ENCODE measurements at regions not wholly inside any gene's neighbourhood (a gene's known extent, or its start where the extent isn't known, plus 50 kb on each side); places are given as distances from the start of the nearest gene placed in this dataset.

- no peak overlapping the region for H3K4me3 ChIP-seq
- no peaks in the 10 kb centered on the region for H3K9me3 ChIP-seq
- 89 to 99% methylated on average over 1 of the region's 1 CpG for WGBS, 2 donors
- DNase-seq, result no peak
- H3K4me1 ChIP-seq, result no peaks in the 10 kb centered on the region
- no peaks in the 10 kb centered on the region for H3K27me3 ChIP-seq
- H3K27ac ChIP-seq, result no peak overlapping the region
- no peaks in the 10 kb centered on the region for H3K36me3 ChIP-seq
- TF ChIP-seq CTCF (IDR thresholded peaks at IDR 0.05) (no peak), EP300 (IDR thresholded peaks at IDR 0.05) (no peak), POLR2AphosphoS5 (IDR thresholded peaks at IDR 0.05) (no peak), POLR2A (IDR thresholded peaks at IDR 0.05) (no peak)
- intact Hi-C loops (cut with DNase I), result no loop called here
These were observed 424.2 kb downstream of the PLA2G4A start for GRCh38 chr1:187252923-187253322.

GRCh38 chr1:187257476-187257875 lies 428.7 kb downstream of the PLA2G4A start:
- H3K36me3 ChIP-seq, result no peaks in the 10 kb centered on the region
- H3K4me3 ChIP-seq, result no peak overlapping the region
- TF ChIP-seq EP300 (IDR thresholded peaks at IDR 0.05), result no peak
- TF ChIP-seq POLR2A (IDR thresholded peaks at IDR 0.05), result no peak
- TF ChIP-seq POLR2AphosphoS5 (IDR thresholded peaks at IDR 0.05), result no peak
- no peak for TF ChIP-seq CTCF (IDR thresholded peaks at IDR 0.05)
- 76 to 89% methylated on average over 3 of the region's 3 CpGs for WGBS, 2 donors
- DNase-seq, result no peak
- no peaks in the 10 kb centered on the region for H3K9me3 ChIP-seq
- intact Hi-C loops (cut with DNase I), result no loop called here
- H3K27me3 ChIP-seq, result no peaks in the 10 kb centered on the region
- H3K27ac ChIP-seq, result no peak overlapping the region
- peaks cover 0 to 9% (median 2%) of the 10 kb centered on the region in 4 donors for H3K4me1 ChIP-seq

- H3K27me3 ChIP-seq, result no peaks in the 10 kb centered on the region
- H3K9me3 ChIP-seq, result no peaks in the 10 kb centered on the region
- WGBS, 2 donors, result 37 to 56% methylated on average over 3 of the region's 3 CpGs
- peaks cover 0 to 16% (median 2%) of the 10 kb centered on the region in 4 donors for H3K4me1 ChIP-seq
- H3K27ac ChIP-seq, result no peak overlapping the region
- TF ChIP-seq EP300 (IDR thresholded peaks at IDR 0.05) (no peak), CTCF (IDR thresholded peaks at IDR 0.05) (no peak), POLR2A (IDR thresholded peaks at IDR 0.05) (no peak), POLR2AphosphoS5 (IDR thresholded peaks at IDR 0.05) (no peak)
- intact Hi-C loops (cut with DNase I), result no loop called here
- no peak for DNase-seq
- H3K36me3 ChIP-seq, result no peaks in the 10 kb centered on the region
- no peak overlapping the region for H3K4me3 ChIP-seq
These were observed 432.9 kb downstream of the PLA2G4A start for GRCh38 chr1:187261637-187262036.

GRCh38 chr1:187262731-187263130 lies 434.0 kb downstream of the PLA2G4A start:
- Histone ChIP-seq H3K27me3 (no peaks in the 10 kb centered on the region), H3K9me3 (no peaks in the 10 kb centered on the region), H3K36me3 (no peaks in the 10 kb centered on the region), H3K4me1 (peaks cover 0 to 16% (median 2%) of the 10 kb centered on the region in 4 donors), H3K4me3 (no peak overlapping the region), H3K27ac (no peak overlapping the region)
- 57 to 78% methylated on average over 2 of the region's 2 CpGs for WGBS, 2 donors
- no peak for DNase-seq
- intact Hi-C loops (cut with DNase I), result no loop called here
- TF ChIP-seq EP300 (IDR thresholded peaks at IDR 0.05) (no peak), POLR2AphosphoS5 (IDR thresholded peaks at IDR 0.05) (no peak), POLR2A (IDR thresholded peaks at IDR 0.05) (no peak), CTCF (IDR thresholded peaks at IDR 0.05) (no peak)

- H3K4me1 ChIP-seq, result peaks cover 0 to 16% (median 2%) of the 10 kb centered on the region in 4 donors
- intact Hi-C loops (cut with DNase I), result no loop called here
- no peaks in the 10 kb centered on the region for H3K27me3 ChIP-seq
- 48 to 59% methylated on average over 4 of the region's 4 CpGs for WGBS, 2 donors
- TF ChIP-seq POLR2A (IDR thresholded peaks at IDR 0.05) (no peak), EP300 (IDR thresholded peaks at IDR 0.05) (no peak), CTCF (IDR thresholded peaks at IDR 0.05) (no peak), POLR2AphosphoS5 (IDR thresholded peaks at IDR 0.05) (no peak)
- no peak for DNase-seq
- H3K4me3 ChIP-seq, result no peak overlapping the region
- H3K9me3 ChIP-seq, result no peaks in the 10 kb centered on the region
- no peaks in the 10 kb centered on the region for H3K36me3 ChIP-seq
- no peak overlapping the region for H3K27ac ChIP-seq
These were observed 436.4 kb downstream of the PLA2G4A start for GRCh38 chr1:187264995-187265602.

Data from sigmoid colon (tissue), 6 donors.